HG03095 (cell line): ENCODE measurements at regions not wholly inside any gene's neighbourhood (a gene's known extent, or its start where the extent isn't known, plus 50 kb on each side); places are given as distances from the start of the nearest gene placed in this dataset.

Experiments
- ATAC-seq: cut with Tn5 transposase; IDR thresholded peaks from one replicate; pipeline ENCODE4 v1.9.1; 2021; ENCODE audit warnings: moderate library complexity; ENCODE audit not compliant: unreplicated experiment

GRCh38 chr4:59834943-59835342 lies 1365.2 kb upstream of the ADGRL3 start:
- ATAC-seq = no peak

- no peak for ATAC-seq
These were observed 1362.4 kb upstream of the ADGRL3 start for GRCh38 chr4:59837751-59838150.

- no peak for ATAC-seq
These were observed 1361.9 kb upstream of the ADGRL3 start for GRCh38 chr4:59838236-59838635.

- no peak for ATAC-seq
These were observed 1358.4 kb upstream of the ADGRL3 start for GRCh38 chr4:59841698-59842097.

GRCh38 chr4:59848457-59848856 lies 1351.7 kb upstream of the ADGRL3 start:
- ATAC-seq = no peak

- no peak for ATAC-seq
These were observed 1344.3 kb upstream of the ADGRL3 start for GRCh38 chr4:59855630-59856352.

GRCh38 chr4:59869056-59869455 lies 1331.1 kb upstream of the ADGRL3 start:
- ATAC-seq = no peak

- no peak for ATAC-seq
These were observed 1330.6 kb upstream of the ADGRL3 start for GRCh38 chr4:59869559-59869958.

- ATAC-seq = no peak
These were observed 1318.5 kb upstream of the ADGRL3 start for GRCh38 chr4:59881632-59882031.

- ATAC-seq = no peak
These were observed 1295.8 kb upstream of the ADGRL3 start for GRCh38 chr4:59904331-59904730.

GRCh38 chr4:59920416-59920815 lies 1279.7 kb upstream of the ADGRL3 start:
- no peak for ATAC-seq

GRCh38 chr4:59925290-59925689 lies 1274.8 kb upstream of the ADGRL3 start:
- no peak for ATAC-seq

GRCh38 chr4:59936566-59936965 lies 1263.6 kb upstream of the ADGRL3 start:
- no peak for ATAC-seq

GRCh38 chr4:59938166-59938565 lies 1262.0 kb upstream of the ADGRL3 start:
- no peak for ATAC-seq

- no peak for ATAC-seq
These were observed 1254.8 kb upstream of the ADGRL3 start for GRCh38 chr4:59945277-59945676.

GRCh38 chr4:59945716-59946115 lies 1254.4 kb upstream of the ADGRL3 start:
- ATAC-seq = no peak

GRCh38 chr4:59956366-59956765 lies 1243.8 kb upstream of the ADGRL3 start:
- no peak for ATAC-seq

- ATAC-seq = no peak
These were observed 1240.0 kb upstream of the ADGRL3 start for GRCh38 chr4:59960143-59960542.

GRCh38 chr4:59966758-59967157 lies 1233.4 kb upstream of the ADGRL3 start:
- ATAC-seq = no peak

- ATAC-seq = no peak
These were observed 1231.3 kb upstream of the ADGRL3 start for GRCh38 chr4:59968796-59969195.

- no peak for ATAC-seq
These were observed 1230.2 kb upstream of the ADGRL3 start for GRCh38 chr4:59969909-59970308.

GRCh38 chr4:59971952-59972351 lies 1228.2 kb upstream of the ADGRL3 start:
- no peak for ATAC-seq

- ATAC-seq = no peak
These were observed 1226.6 kb upstream of the ADGRL3 start for GRCh38 chr4:59973492-59973891.
